ENCODE measurements at regions not wholly inside any gene's neighbourhood (a gene's known extent, or its start where the extent isn't known, plus 50 kb on each side); places are given as distances from the start of the nearest gene placed in this dataset.

GRCh38 chr3:5840056-5840455, 652.5 kb downstream of the EDEM1 start:
- TF ChIP-seq CTCF (IDR thresholded peaks at IDR 0.05) (no peak), POLR2A (IDR thresholded peaks at IDR 0.05) (no peak), EP300 (IDR thresholded peaks at IDR 0.05) (no peak)
